Neural cell (in vitro differentiated cells): ENCODE measurements at regions not wholly inside any gene's neighbourhood (a gene's known extent, or its start where the extent isn't known, plus 50 kb on each side); places are given as distances from the start of the nearest gene placed in this dataset.

Experiments used
- CTCF ChIP-seq: fragments of 450-650 bp; IDR thresholded peaks from 2 replicates; pipeline ENCODE4 v1.5.1; 2014; ENCODE audit warnings: antibody characterized with exemption, mild to moderate bottlenecking, moderate library complexity; ENCODE audit not compliant: poor library complexity, severe bottlenecking
- EP300 ChIP-seq: fragments of 450-650 bp; conservative IDR thresholded peaks from 2 replicates; pipeline ENCODE4 v1.6.1; 2014; ENCODE audit warnings: antibody characterized with exemption, mild to moderate bottlenecking, moderate library complexity; ENCODE audit not compliant: poor library complexity, severe bottlenecking
- EZH2 ChIP-seq: fragments of 200-600, 300-800 bp; shearing (Covaris generic), sonication (generic); IDR thresholded peaks from 2 replicates; pipeline ENCODE4 v1.6.1; 2014; ENCODE audit warnings: antibody characterized with exemption, low read length, borderline replicate concordance, mild to moderate bottlenecking; ENCODE audit not compliant: insufficient read depth, poor library complexity, severe bottlenecking
- MXI1 ChIP-seq: fragments of 450-650 bp; conservative IDR thresholded peaks from 2 replicates; pipeline ENCODE4 v1.6.1; 2014; ENCODE audit warnings: antibody characterized with exemption, mild to moderate bottlenecking; ENCODE audit not compliant: poor library complexity, severe bottlenecking
- POLR2AphosphoS5 ChIP-seq: IDR thresholded peaks from 2 replicates; pipeline ENCODE4 v1.6.1; 2012
- RAD21 ChIP-seq: fragments of 450-650 bp; conservative IDR thresholded peaks from 2 replicates; pipeline ENCODE4 v1.6.1; 2014; ENCODE audit warnings: antibody characterized with exemption, mild to moderate bottlenecking, moderate library complexity
- REST ChIP-seq: IDR thresholded peaks from 2 replicates; pipeline ENCODE4 v1.6.1; 2012; ENCODE audit warnings: borderline replicate concordance
- TAF1 ChIP-seq: IDR thresholded peaks from 2 replicates; pipeline ENCODE4 v1.6.1; 2012; ENCODE audit warnings: low read depth

GRCh38 chr21:38089763-38090046 lies 167.1 kb upstream of the KCNJ15 start:
- TF ChIP-seq CTCF: no peak
- no peak for TF ChIP-seq REST
- no peak for TF ChIP-seq RAD21
- TF ChIP-seq EP300: no peak
- no peak for TF ChIP-seq EZH2
- no peak for TF ChIP-seq TAF1
- TF ChIP-seq POLR2AphosphoS5: no peak
- TF ChIP-seq MXI1: no peak
